NT2/D1 (cell line): ENCODE measurements at regions not wholly inside any gene's neighbourhood (a gene's known extent, or its start where the extent isn't known, plus 50 kb on each side); places are given as distances from the start of the nearest gene placed in this dataset.

Source experiments
- SUZ12 ChIP-seq: IDR thresholded peaks from 2 replicates; pipeline ENCODE4 v1.6.1; 2011; ENCODE audit not compliant: insufficient read length, insufficient read depth; ENCODE audit errors: extremely low read depth
- YY1 ChIP-seq: IDR thresholded peaks from 2 replicates; pipeline ENCODE4 v1.6.1; 2011; ENCODE audit not compliant: insufficient read length, insufficient read depth
- ZNF274 ChIP-seq: IDR thresholded peaks from 2 replicates; pipeline ENCODE4 v1.6.1; 2011; ENCODE audit warnings: mild to moderate bottlenecking, low read depth, low read length

- TF ChIP-seq YY1 (no peak), SUZ12 (no peak), ZNF274 (no peak)
These were observed 110.6 kb upstream of the CTAGE1 start for GRCh38 chr18:22528291-22528690.
